HUES48 (cell line): ENCODE measurements at regions not wholly inside any gene's neighbourhood (a gene's known extent, or its start where the extent isn't known, plus 50 kb on each side); places are given as distances from the start of the nearest gene placed in this dataset.

Source experiments
- H3K27ac ChIP-seq: one replicate; pipeline ENCODE4 v1.7.0; 2013; ENCODE audit warnings: low read depth, low read length, inconsistent platforms
- H3K27me3 ChIP-seq: 2 replicates; pipeline ENCODE4 v1.6.1; 2013; ENCODE audit warnings: mild to moderate bottlenecking, low read length; ENCODE audit not compliant: control insufficient read depth, insufficient read depth
- H3K36me3 ChIP-seq: 2 replicates; pipeline ENCODE4 v1.6.1; 2013; ENCODE audit warnings: low read length; ENCODE audit not compliant: control insufficient read depth, insufficient read depth
- H3K4me1 ChIP-seq: 2 replicates; pipeline ENCODE4 v1.6.1; 2013; ENCODE audit warnings: mild to moderate bottlenecking, low read length; ENCODE audit not compliant: control insufficient read depth, insufficient read depth
- H3K4me3 ChIP-seq: 2 replicates; pipeline ENCODE4 v1.5.1; 2013; ENCODE audit warnings: mild to moderate bottlenecking, low read depth, low read length
- H3K9ac ChIP-seq: 2 replicates; pipeline ENCODE4 v1.6.1; 2013; ENCODE audit warnings: mild to moderate bottlenecking, low read depth, low read length, moderate library complexity
- H3K9me3 ChIP-seq: 2 replicates; pipeline ENCODE4 v1.6.1; 2013; ENCODE audit warnings: low read length; ENCODE audit not compliant: control insufficient read depth, insufficient read depth

GRCh38 chr2:12877761-12878160 lies 161.0 kb downstream of the TRIB2 start:
- Histone ChIP-seq H3K27me3 (no peaks in the 10 kb centered on the region), H3K4me1 (no peaks in the 10 kb centered on the region), H3K36me3 (no peaks in the 10 kb centered on the region), H3K9me3 (no peaks in the 10 kb centered on the region), H3K4me3 (no peak overlapping the region), H3K27ac (no peak overlapping the region), H3K9ac (no peak overlapping the region)

- no peaks in the 10 kb centered on the region for H3K27me3 ChIP-seq
- no peak overlapping the region for H3K4me3 ChIP-seq
- H3K27ac ChIP-seq: no peak overlapping the region
- no peak overlapping the region for H3K9ac ChIP-seq
- no peaks in the 10 kb centered on the region for H3K9me3 ChIP-seq
- no peaks in the 10 kb centered on the region for H3K36me3 ChIP-seq
- H3K4me1 ChIP-seq: no peaks in the 10 kb centered on the region
Observed at GRCh38 chr2:12879649-12880048, 162.9 kb downstream of the TRIB2 start.

GRCh38 chr2:12881952-12882351 lies 165.2 kb downstream of the TRIB2 start:
- Histone ChIP-seq H3K27ac (no peak overlapping the region), H3K4me3 (no peak overlapping the region), H3K9me3 (no peaks in the 10 kb centered on the region), H3K4me1 (no peaks in the 10 kb centered on the region; the same call in 1 of the 2 replicates), H3K27me3 (no peaks in the 10 kb centered on the region), H3K36me3 (no peaks in the 10 kb centered on the region), H3K9ac (no peak overlapping the region)

- Histone ChIP-seq H3K9ac (no peak overlapping the region), H3K27me3 (no peaks in the 10 kb centered on the region), H3K4me3 (no peak overlapping the region), H3K9me3 (no peaks in the 10 kb centered on the region), H3K4me1 (no peaks in the 10 kb centered on the region; the same call in 1 of the 2 replicates), H3K36me3 (no peaks in the 10 kb centered on the region), H3K27ac (no peak overlapping the region)
Observed at GRCh38 chr2:12882393-12882792, 165.7 kb downstream of the TRIB2 start.

GRCh38 chr2:12883906-12884305 lies 167.2 kb downstream of the TRIB2 start:
- Histone ChIP-seq H3K27ac (no peak overlapping the region), H3K27me3 (no peaks in the 10 kb centered on the region), H3K4me1 (no peaks in the 10 kb centered on the region; the same call in 1 of the 2 replicates), H3K9ac (no peak overlapping the region), H3K9me3 (no peaks in the 10 kb centered on the region), H3K36me3 (no peaks in the 10 kb centered on the region), H3K4me3 (no peak overlapping the region)

- Histone ChIP-seq H3K9ac (no peak overlapping the region), H3K36me3 (no peaks in the 10 kb centered on the region)
Observed at GRCh38 chr2:12884713-12885282, 168.1 kb downstream of the TRIB2 start.

GRCh38 chr2:12890066-12890465 lies 173.3 kb downstream of the TRIB2 start:
- Histone ChIP-seq H3K27me3 (no peaks in the 10 kb centered on the region), H3K9ac (no peak overlapping the region), H3K4me1 (no peaks in the 10 kb centered on the region; the same call in 1 of the 2 replicates), H3K4me3 (no peak overlapping the region), H3K27ac (no peak overlapping the region), H3K36me3 (no peaks in the 10 kb centered on the region), H3K9me3 (no peaks in the 10 kb centered on the region)

More at GRCh38 chr2:12884713-12885282, 168.1 kb downstream of the TRIB2 start:
- Histone ChIP-seq H3K27ac (no peak overlapping the region), H3K27me3 (no peaks in the 10 kb centered on the region), H3K4me1 (no peaks in the 10 kb centered on the region; the same call in 1 of the 2 replicates), H3K9me3 (no peaks in the 10 kb centered on the region), H3K4me3 (no peak overlapping the region)

GRCh38 chr2:12890481-12890991 lies 173.8 kb downstream of the TRIB2 start:
- Histone ChIP-seq H3K9me3 (no peaks in the 10 kb centered on the region), H3K4me3 (no peak overlapping the region), H3K36me3 (no peaks in the 10 kb centered on the region), H3K27ac (no peak overlapping the region), H3K4me1 (no peaks in the 10 kb centered on the region; the same call in 1 of the 2 replicates), H3K9ac (no peak overlapping the region), H3K27me3 (no peaks in the 10 kb centered on the region)

- no peaks in the 10 kb centered on the region for H3K27me3 ChIP-seq
- no peak overlapping the region for H3K27ac ChIP-seq
- no peak overlapping the region for H3K9ac ChIP-seq
- no peaks in the 10 kb centered on the region for H3K9me3 ChIP-seq
- H3K4me3 ChIP-seq: no peak overlapping the region
- H3K4me1 ChIP-seq: no peaks in the 10 kb centered on the region
- H3K36me3 ChIP-seq: no peaks in the 10 kb centered on the region
Observed at GRCh38 chr2:12895017-12895416, 178.3 kb downstream of the TRIB2 start.

GRCh38 chr2:12896318-12896982 lies 179.7 kb downstream of the TRIB2 start:
- H3K27ac ChIP-seq: no peak overlapping the region
- no peak overlapping the region for H3K9ac ChIP-seq

GRCh38 chr2:12897181-12897580 lies 180.4 kb downstream of the TRIB2 start:
- H3K4me1 ChIP-seq: no peaks in the 10 kb centered on the region
- H3K27ac ChIP-seq: no peak overlapping the region
- H3K9me3 ChIP-seq: no peaks in the 10 kb centered on the region
- no peaks in the 10 kb centered on the region for H3K36me3 ChIP-seq
- H3K9ac ChIP-seq: no peak overlapping the region
- H3K27me3 ChIP-seq: no peaks in the 10 kb centered on the region
- no peak overlapping the region for H3K4me3 ChIP-seq

More at GRCh38 chr2:12896318-12896982, 179.7 kb downstream of the TRIB2 start:
- Histone ChIP-seq H3K27me3 (no peaks in the 10 kb centered on the region), H3K9me3 (no peaks in the 10 kb centered on the region), H3K4me1 (no peaks in the 10 kb centered on the region), H3K36me3 (no peaks in the 10 kb centered on the region), H3K4me3 (no peak overlapping the region)
